ENCODE measurements at regions not wholly inside any gene's neighbourhood (a gene's known extent, or its start where the extent isn't known, plus 50 kb on each side); places are given as distances from the start of the nearest gene placed in this dataset.

DNA sequence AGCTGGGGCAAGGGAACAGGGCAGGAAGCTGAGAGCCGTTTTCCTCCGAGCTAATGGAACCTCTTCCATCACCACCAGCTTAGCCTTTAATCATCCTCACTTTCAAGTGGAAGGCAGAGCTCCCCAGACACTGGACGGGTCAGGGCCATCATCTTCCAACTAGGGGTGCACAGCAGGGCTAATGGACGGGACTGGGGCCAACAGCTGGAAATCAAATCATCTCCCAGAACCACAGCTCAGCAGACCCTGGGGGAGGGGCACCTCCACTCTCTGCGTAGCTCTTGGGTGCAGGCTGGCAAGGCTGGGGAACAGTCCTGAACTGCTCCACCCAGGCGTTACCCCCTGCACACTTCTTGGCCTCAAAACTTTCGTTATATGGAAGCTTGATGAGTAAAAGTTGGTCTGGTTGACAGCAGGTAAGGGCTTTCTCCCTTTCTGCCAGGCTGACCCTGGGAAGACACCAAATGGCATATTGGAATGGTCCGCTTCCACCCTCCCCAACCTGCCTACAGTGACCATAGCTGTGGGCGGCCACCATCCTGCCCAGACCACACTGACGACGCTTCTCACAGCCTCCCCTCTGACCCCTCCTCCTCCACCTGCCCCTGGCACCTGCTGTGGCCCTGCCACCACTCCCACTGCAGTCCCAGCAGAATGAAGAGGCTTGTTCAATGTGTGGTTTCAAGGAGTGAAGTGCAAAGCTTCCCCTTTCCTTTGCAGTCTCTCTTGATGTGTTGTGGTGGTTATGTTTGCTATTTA is 51.7 kb upstream of the RET start:
- POLR2A ChIA-PET: no interaction called here
- CTCF ChIA-PET: no interaction called here
- DNase-seq (ENCODE audit: extremely low spot score): no peak
- TF ChIP-seq L3MBTL2 (conservative IDR thresholded peaks at IDR 0.05) (no peak), SUZ12 (IDR thresholded peaks at IDR 0.05) (no peak), TARDBP (IDR thresholded peaks at IDR 0.05) (no peak), BHLHE40 (IDR thresholded peaks at IDR 0.05; ENCODE audit: borderline replicate concordance) (no peak), FOXA1 (IDR thresholded peaks at IDR 0.05) (no peak), CTBP1 (IDR thresholded peaks at IDR 0.05; ENCODE audit: borderline replicate concordance) (no peak), FOXM1 (IDR thresholded peaks at IDR 0.05; ENCODE audit: borderline replicate concordance) (no peak), SP1 (IDR thresholded peaks at IDR 0.05) (no peak)

DNA sequence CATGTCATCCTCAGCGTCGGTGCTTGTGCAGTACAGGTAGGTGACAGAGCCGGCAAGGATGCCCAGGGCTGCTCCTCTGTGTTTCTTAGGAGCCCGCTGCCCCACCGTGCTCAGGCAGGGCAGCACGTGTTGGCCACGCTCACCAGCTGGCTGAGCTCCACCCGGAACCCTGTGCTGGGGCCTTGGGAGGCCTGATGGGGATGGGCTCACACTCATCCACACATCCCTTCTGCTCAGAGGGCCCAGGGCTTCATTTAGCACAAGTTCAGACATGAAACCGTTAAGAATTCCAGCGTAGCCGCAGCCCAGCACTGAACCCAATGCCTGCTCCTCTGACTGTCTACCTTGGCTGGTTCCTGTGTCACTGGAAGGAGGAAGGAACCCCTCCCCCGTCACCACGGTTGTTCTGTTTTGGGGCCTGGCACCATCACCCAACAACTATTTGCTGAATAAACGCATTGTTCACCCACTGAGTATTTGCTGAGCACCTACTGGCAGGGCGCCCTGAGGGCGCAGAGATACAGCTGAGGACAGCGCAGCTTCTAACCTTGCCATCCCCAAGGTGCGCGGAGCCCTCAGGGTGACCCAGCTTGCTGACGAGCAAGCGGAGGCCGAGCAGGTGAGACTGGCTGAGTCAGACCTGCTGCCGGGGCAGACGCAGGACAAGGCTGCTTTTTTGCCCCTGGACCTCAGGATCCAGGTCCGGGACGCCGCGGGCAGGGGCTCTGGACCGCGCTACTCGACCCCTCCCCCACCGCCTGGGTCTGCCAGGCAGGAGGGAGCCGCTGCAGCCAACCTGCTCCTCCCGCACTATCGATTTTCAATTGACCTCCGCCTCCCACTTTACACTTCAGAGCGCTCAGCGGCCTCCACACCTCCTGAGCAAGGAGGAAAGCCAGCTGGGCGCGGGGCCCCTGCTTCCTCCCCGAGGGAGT is 50.6 kb upstream of the RET start:
- CTCF ChIA-PET: no interaction called here
- POLR2A ChIA-PET: no interaction called here
- peak; percentile 6 for DNase-seq (ENCODE audit: extremely low spot score)
- TF ChIP-seq PKNOX1 (IDR thresholded peaks at IDR 0.05) (no peak), ELF4 (IDR thresholded peaks at IDR 0.05) (no peak), TARDBP (IDR thresholded peaks at IDR 0.05) (no peak), LEF1 (IDR thresholded peaks at IDR 0.05; ENCODE audit: borderline replicate concordance) (no peak), CTBP1 (IDR thresholded peaks at IDR 0.05; ENCODE audit: borderline replicate concordance) (no peak), FOXK2 (IDR thresholded peaks at IDR 0.05) (no peak), HDGF (IDR thresholded peaks at IDR 0.05; ENCODE audit: borderline replicate concordance) (no peak), SP1 (IDR thresholded peaks at IDR 0.05) (no peak), SUZ12 (IDR thresholded peaks at IDR 0.05) (no peak), FOXA1 (IDR thresholded peaks at IDR 0.05) (no peak)

All from HEK293T (cell line).